GM12892 (cell line): ENCODE measurements at regions not wholly inside any gene's neighbourhood (a gene's known extent, or its start where the extent isn't known, plus 50 kb on each side); places are given as distances from the start of the nearest gene placed in this dataset.

ENCODE experiments used
- POLR2A ChIP-seq: IDR thresholded peaks from 2 replicates; pipeline ENCODE4 v1.6.1; 2011; ENCODE audit warnings: low read depth, low read length, control low read depth
- TAF1 ChIP-seq: IDR thresholded peaks from 2 replicates; pipeline ENCODE4 v1.6.1; 2011; ENCODE audit warnings: low read depth, mild to moderate bottlenecking, control low read depth, low read length, borderline replicate concordance

- no peak for TF ChIP-seq POLR2A
- no peak for TF ChIP-seq TAF1
Measured at GRCh38 chr9:115204904-115205453, 87.0 kb upstream of the TNC start.
